Keratinocyte (primary cell): ENCODE measurements at regions not wholly inside any gene's neighbourhood (a gene's known extent, or its start where the extent isn't known, plus 50 kb on each side); places are given as distances from the start of the nearest gene placed in this dataset.

ENCODE experiments used
- DNase-seq: peaks from one replicate; pipeline ENCODE4 v3.0.0-alpha.2; 2011; ENCODE audit warnings: low read depth, missing footprints, low spot score
- FAIRE-seq: peaks from 2 replicates; lab custom pipeline; 2011; peaks lifted over from hg19 to GRCh38; lab: Jason Lieb, UNC
- H2AFZ ChIP-seq: 2 replicates; pipeline ENCODE4 v1.6.0; 2012; ENCODE audit warnings: low read length, control low read depth, inconsistent platforms; ENCODE audit not compliant: control insufficient read depth
- H3K27ac ChIP-seq: 2 replicates; pipeline ENCODE4 v1.5.1; 2011; ENCODE audit warnings: low read length; ENCODE audit not compliant: control insufficient read depth, insufficient read depth
- H3K27me3 ChIP-seq: 3 replicates; pipeline ENCODE4 v1.6.0; 2011; ENCODE audit warnings: low read length; ENCODE audit not compliant: control insufficient read depth, insufficient read depth; ENCODE audit errors: extremely low read depth
- H3K36me3 ChIP-seq, 2 experiments: 2 replicates in 1 of 2; 3 replicates in 1 of 2; pipeline ENCODE4 v1.5.1; 2011; ENCODE audit warnings: low read length in 2 of 2, mild to moderate bottlenecking in 1 of 2; ENCODE audit not compliant: control insufficient read depth in 2 of 2, insufficient read depth in 2 of 2; ENCODE audit errors: extremely low read depth in 1 of 2
- H3K4me1 ChIP-seq: 3 replicates; pipeline ENCODE4 v1.5.1; 2011; ENCODE audit warnings: low read length; ENCODE audit not compliant: control insufficient read depth, insufficient read depth; ENCODE audit errors: extremely low read depth
- H3K4me2 ChIP-seq: 3 replicates; pipeline ENCODE4 v1.6.0; 2011; ENCODE audit warnings: low read depth, low read length; ENCODE audit not compliant: control insufficient read depth, insufficient read depth; ENCODE audit errors: extremely low read depth
- H3K4me3 ChIP-seq, 3 experiments: fragments of 200-600 bp in 1 of 3; sonication (generic) in 1 of 3; 2 replicates in 2 of 3; 3 replicates in 1 of 3; pipeline ENCODE4 v1.5.1; 2011 to 2016; ENCODE audit warnings: low read length in 3 of 3, mild to moderate bottlenecking in 3 of 3, control low read depth in 2 of 3, inconsistent platforms in 1 of 3, low read depth in 1 of 3, mixed read lengths in 1 of 3, mixed run types in 1 of 3, moderate library complexity in 1 of 3; ENCODE audit not compliant: control insufficient read depth in 2 of 3, insufficient read depth in 2 of 3; ENCODE audit errors: extremely low read depth in 1 of 3
- H3K79me2 ChIP-seq: 2 replicates; pipeline ENCODE4 v1.6.0; 2012; ENCODE audit warnings: low read length; ENCODE audit not compliant: control insufficient read depth, insufficient read depth
- H3K9ac ChIP-seq: 3 replicates; pipeline ENCODE4 v1.6.0; 2011; ENCODE audit warnings: low read length; ENCODE audit not compliant: control insufficient read depth, insufficient read depth; ENCODE audit errors: extremely low read depth
- H3K9me1 ChIP-seq: 3 replicates; pipeline ENCODE4 v1.6.0; 2011; ENCODE audit warnings: low read length; ENCODE audit not compliant: control insufficient read depth, insufficient read depth; ENCODE audit errors: extremely low read depth
- H3K9me3 ChIP-seq: 2 replicates; pipeline ENCODE4 v1.5.1; 2012; ENCODE audit warnings: low read depth, low read length; ENCODE audit not compliant: control insufficient read depth
- H4K20me1 ChIP-seq: 3 replicates; pipeline ENCODE4 v1.6.0; 2011; ENCODE audit warnings: low read length; ENCODE audit not compliant: control insufficient read depth, insufficient read depth; ENCODE audit errors: extremely low read depth
- EZH2 ChIP-seq: IDR thresholded peaks from one replicate; pipeline ENCODE4 v1.6.1; 2012; ENCODE audit warnings: inconsistent platforms, mild to moderate bottlenecking, low read length, moderate library complexity
- dilution Hi-C: fragments of 300-500 bp; cut with MboI; formaldehyde crosslinking; loops from one replicate; pipeline ENCODE4 v1.7.0; 2020; ENCODE audit warnings: low sequenced_read_pairs; ENCODE audit not compliant: extremely low pct_ligation_motif_present
- TF ChIP-seq, protein P1 (sequence below), 3 experiments: IDR thresholded peaks in 1 of 3; conservative IDR thresholded peaks in 1 of 3; optimal IDR thresholded peaks in 1 of 3; 2 replicates in 2 of 3; 3 replicates in 1 of 3; pipeline versions ENCODE3 to v1.5.1; 2011; ENCODE audit warnings: low read length in 3 of 3, mild to moderate bottlenecking in 3 of 3, moderate library complexity in 2 of 3, control low read depth in 1 of 3, inconsistent platforms in 1 of 3; ENCODE audit not compliant: insufficient read depth in 2 of 3; ENCODE audit errors: extremely low read depth in 1 of 3

DNA sequence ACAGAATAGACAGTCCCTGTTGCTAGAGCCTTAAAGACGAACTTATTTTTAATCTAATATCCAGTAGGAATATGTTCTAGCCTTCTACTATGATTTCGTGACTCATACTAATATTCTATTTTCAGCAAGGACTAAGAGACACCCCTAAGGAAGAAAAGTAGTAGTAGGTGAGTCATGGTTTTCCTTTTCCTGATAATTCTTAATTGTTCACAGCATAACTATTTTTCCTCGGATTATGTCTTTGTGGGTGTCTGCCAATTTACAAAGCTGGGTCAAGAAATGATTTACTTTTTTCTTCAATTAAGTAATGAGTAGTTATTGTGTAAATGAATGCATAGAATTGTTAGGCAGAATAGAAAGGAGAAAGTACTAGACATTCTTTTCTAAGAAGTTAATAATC lies 292.2 kb downstream of the TOX3 start:
- Histone ChIP-seq H3K9me3 (no peaks in the 10 kb centered on the region), H3K4me1 (peaks cover 20% of the 10 kb centered on the region), H3K4me2 (peak overlapping the region; percentile 4), H3K36me3 (no peaks in the 10 kb centered on the region), H3K9ac (no peak overlapping the region), H3K9me1 (no peaks in the 10 kb centered on the region), H4K20me1 (no peaks in the 10 kb centered on the region), H3K27ac (no peak overlapping the region), H2AFZ (no peak overlapping the region), H3K79me2 (no peaks in the 10 kb centered on the region), H3K4me3 (no peak overlapping the region), H3K27me3 (no peaks in the 10 kb centered on the region)
- TF ChIP-seq EZH2: no peak
- TF ChIP-seq, protein P1, sequence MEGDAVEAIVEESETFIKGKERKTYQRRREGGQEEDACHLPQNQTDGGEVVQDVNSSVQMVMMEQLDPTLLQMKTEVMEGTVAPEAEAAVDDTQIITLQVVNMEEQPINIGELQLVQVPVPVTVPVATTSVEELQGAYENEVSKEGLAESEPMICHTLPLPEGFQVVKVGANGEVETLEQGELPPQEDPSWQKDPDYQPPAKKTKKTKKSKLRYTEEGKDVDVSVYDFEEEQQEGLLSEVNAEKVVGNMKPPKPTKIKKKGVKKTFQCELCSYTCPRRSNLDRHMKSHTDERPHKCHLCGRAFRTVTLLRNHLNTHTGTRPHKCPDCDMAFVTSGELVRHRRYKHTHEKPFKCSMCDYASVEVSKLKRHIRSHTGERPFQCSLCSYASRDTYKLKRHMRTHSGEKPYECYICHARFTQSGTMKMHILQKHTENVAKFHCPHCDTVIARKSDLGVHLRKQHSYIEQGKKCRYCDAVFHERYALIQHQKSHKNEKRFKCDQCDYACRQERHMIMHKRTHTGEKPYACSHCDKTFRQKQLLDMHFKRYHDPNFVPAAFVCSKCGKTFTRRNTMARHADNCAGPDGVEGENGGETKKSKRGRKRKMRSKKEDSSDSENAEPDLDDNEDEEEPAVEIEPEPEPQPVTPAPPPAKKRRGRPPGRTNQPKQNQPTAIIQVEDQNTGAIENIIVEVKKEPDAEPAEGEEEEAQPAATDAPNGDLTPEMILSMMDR (optimal IDR thresholded peaks at IDR 0.05 in 1 of 3, IDR thresholded peaks at IDR 0.05 in 1 of 3, conservative IDR thresholded peaks at IDR 0.05 in 1 of 3; ENCODE audit: extremely low read depth in 1 of 3, insufficient read depth in 2 of 3, low read length in 3 of 3): no peak
- peak; percentile 39 for FAIRE-seq
- dilution Hi-C loops: no loop called here
- DNase-seq: no peak

DNA sequence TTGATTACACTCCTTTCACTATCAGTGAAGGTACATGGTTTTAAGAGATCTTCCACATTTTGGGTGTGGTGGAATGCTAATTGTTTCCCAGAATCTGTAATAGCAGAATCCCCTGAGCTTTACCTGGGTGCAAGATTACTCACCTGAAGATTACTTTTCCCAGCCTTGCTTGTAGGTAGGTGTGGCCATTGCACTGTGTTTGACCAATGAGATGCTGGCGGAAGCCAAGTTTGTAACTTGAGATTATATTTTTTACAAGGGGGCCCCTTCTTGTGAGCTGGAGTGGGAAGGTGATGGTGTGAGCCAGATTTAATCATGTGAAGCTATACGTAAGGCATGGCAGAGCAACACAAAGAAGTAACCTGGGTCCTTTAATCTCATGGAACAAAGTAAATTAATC lies 294.3 kb downstream of the TOX3 start:
- Histone ChIP-seq H3K9ac (no peak overlapping the region), H3K36me3 (no peaks in the 10 kb centered on the region), H3K9me1 (no peaks in the 10 kb centered on the region), H3K4me3 (no peak overlapping the region), H4K20me1 (no peaks in the 10 kb centered on the region), H3K4me2 (no peak overlapping the region), H3K27ac (no peak overlapping the region), H3K9me3 (no peaks in the 10 kb centered on the region), H3K27me3 (no peaks in the 10 kb centered on the region), H3K79me2 (no peaks in the 10 kb centered on the region), H2AFZ (no peak overlapping the region), H3K4me1 (peaks cover 20% of the 10 kb centered on the region)
- dilution Hi-C loops: no loop called here
- DNase-seq: no peak
- TF ChIP-seq, protein P1 (optimal IDR thresholded peaks at IDR 0.05 in 1 of 3, IDR thresholded peaks at IDR 0.05 in 1 of 3, conservative IDR thresholded peaks at IDR 0.05 in 1 of 3; ENCODE audit: extremely low read depth in 1 of 3, insufficient read depth in 2 of 3, low read length in 3 of 3): no peak
- no peak for TF ChIP-seq EZH2
- no peak for FAIRE-seq
